Transverse colon (tissue), 4 donors: ENCODE measurements at regions not wholly inside any gene's neighbourhood (a gene's known extent, or its start where the extent isn't known, plus 50 kb on each side); places are given as distances from the start of the nearest gene placed in this dataset.

Experiments
- CTCF ChIP-seq, 5 experiments: fragments of 200-600 bp in 3 of 5; fragments of 450-650 bp in 2 of 5; sonication (generic) in 3 of 5; IDR thresholded peaks; 1 replicate in 2 of 5; 2 replicates in 3 of 5; pipeline ENCODE4 v1.5.1; 2016 to 2017; ENCODE audit warnings: antibody characterized with exemption in 5 of 5, inconsistent platforms in 3 of 5, mild to moderate bottlenecking in 2 of 5, moderate library complexity in 1 of 5
- EP300 ChIP-seq: sonication (generic); formaldehyde crosslinking; IDR thresholded peaks from one replicate; pipeline ENCODE4 v1.6.1; 2017; ENCODE audit warnings: antibody characterized with exemption, low read depth
- POLR2A ChIP-seq: fragments of 450-650 bp; IDR thresholded peaks from one replicate; pipeline ENCODE4 v1.6.1; 2016; ENCODE audit warnings: antibody characterized with exemption, mild to moderate bottlenecking, moderate library complexity
- POLR2AphosphoS5 ChIP-seq, 3 donors: sonication (generic); formaldehyde crosslinking; IDR thresholded peaks; one replicate each; pipeline ENCODE4 v1.6.1; 2016; ENCODE audit warnings: antibody characterized with exemption in 3 of 3

- TF ChIP-seq CTCF (IDR thresholded peaks at IDR 0.05) (no peak), POLR2A (no peak), POLR2AphosphoS5 (IDR thresholded peaks at IDR 0.05) (no peak), EP300 (no peak)
Measured at GRCh38 chr7:24361001-24361400, 77.0 kb downstream of the NPY start.
